ENCODE measurements at regions not wholly inside any gene's neighbourhood (a gene's known extent, or its start where the extent isn't known, plus 50 kb on each side); places are given as distances from the start of the nearest gene placed in this dataset.
A peak's percentile ranks its signal among the peaks of the same experiment; 100 is the strongest.

GRCh38 chr3:30282154-30282696, 324.2 kb upstream of the TGFBR2 start:
- Histone ChIP-seq H3K27me3 (ENCODE audit: control insufficient read depth, insufficient read depth, low read length, poor library complexity, severe bottlenecking) (no peaks in the 10 kb centered on the region), H3K4me1 (ENCODE audit: control insufficient read depth, insufficient read depth, low read length) (no peaks in the 10 kb centered on the region), H3K9me3 (ENCODE audit: control insufficient read depth, low read length) (peaks cover 43% of the 10 kb centered on the region), H3K9ac (ENCODE audit: extremely low read depth, low read length, poor library complexity, severe bottlenecking) (no peak overlapping the region), H3K36me3 (ENCODE audit: control insufficient read depth, insufficient read depth, low read length) (no peaks in the 10 kb centered on the region), H3K27ac (ENCODE audit: low read depth, low read length) (peak overlapping the region; percentile 67), H3K4me3 (ENCODE audit: low read length) (no peak overlapping the region)
- Mint-ChIP-seq H3K9me3 (peaks cover 33% of the 10 kb centered on the region), H3K4me3 (no peak overlapping the region), H3K4me1 (peaks cover 5% of the 10 kb centered on the region), H3K27me3 (ENCODE audit: insufficient read depth) (no peaks in the 10 kb centered on the region), H3K27ac (no peak overlapping the region), H3K36me3 (ENCODE audit: low read depth) (no peaks in the 10 kb centered on the region)
- DNase-seq = peak; percentile 77
- no peak for TF ChIP-seq CTCF (conservative IDR thresholded peaks at IDR 0.05)
- WGBS, 2 experiments (ENCODE audit: insufficient coverage in 1 of 2, insufficient read length in 1 of 2) = 48 to 60% methylated on average over 1 to 3 of the region's 3 CpGs

GRCh38 chr3:30285188-30286006, 321.0 kb upstream of the TGFBR2 start:
- TF ChIP-seq CTCF (conservative IDR thresholded peaks at IDR 0.05) = no peak
- Mint-ChIP-seq H3K36me3 (ENCODE audit: low read depth) (no peaks in the 10 kb centered on the region), H3K4me3 (no peak overlapping the region), H3K27ac (no peak overlapping the region), H3K9me3 (peaks cover 5% of the 10 kb centered on the region), H3K4me1 (peaks cover 17% of the 10 kb centered on the region), H3K27me3 (ENCODE audit: insufficient read depth) (no peaks in the 10 kb centered on the region)
- WGBS, 2 experiments (ENCODE audit: insufficient coverage in 1 of 2, insufficient read length in 1 of 2) = 97 to 98% methylated on average over 3 to 5 of the region's 5 CpGs
- Histone ChIP-seq H3K4me1 (ENCODE audit: control insufficient read depth, insufficient read depth, low read length) (peaks cover 4% of the 10 kb centered on the region), H3K27me3 (ENCODE audit: control insufficient read depth, insufficient read depth, low read length, poor library complexity, severe bottlenecking) (no peaks in the 10 kb centered on the region), H3K27ac (ENCODE audit: low read depth, low read length) (no peak overlapping the region), H3K4me3 (ENCODE audit: low read length) (no peak overlapping the region), H3K36me3 (ENCODE audit: control insufficient read depth, insufficient read depth, low read length) (no peaks in the 10 kb centered on the region), H3K9ac (ENCODE audit: extremely low read depth, low read length, poor library complexity, severe bottlenecking) (no peak overlapping the region), H3K9me3 (ENCODE audit: control insufficient read depth, low read length) (peaks cover 11% of the 10 kb centered on the region)
- DNase-seq = no peak

DNA sequence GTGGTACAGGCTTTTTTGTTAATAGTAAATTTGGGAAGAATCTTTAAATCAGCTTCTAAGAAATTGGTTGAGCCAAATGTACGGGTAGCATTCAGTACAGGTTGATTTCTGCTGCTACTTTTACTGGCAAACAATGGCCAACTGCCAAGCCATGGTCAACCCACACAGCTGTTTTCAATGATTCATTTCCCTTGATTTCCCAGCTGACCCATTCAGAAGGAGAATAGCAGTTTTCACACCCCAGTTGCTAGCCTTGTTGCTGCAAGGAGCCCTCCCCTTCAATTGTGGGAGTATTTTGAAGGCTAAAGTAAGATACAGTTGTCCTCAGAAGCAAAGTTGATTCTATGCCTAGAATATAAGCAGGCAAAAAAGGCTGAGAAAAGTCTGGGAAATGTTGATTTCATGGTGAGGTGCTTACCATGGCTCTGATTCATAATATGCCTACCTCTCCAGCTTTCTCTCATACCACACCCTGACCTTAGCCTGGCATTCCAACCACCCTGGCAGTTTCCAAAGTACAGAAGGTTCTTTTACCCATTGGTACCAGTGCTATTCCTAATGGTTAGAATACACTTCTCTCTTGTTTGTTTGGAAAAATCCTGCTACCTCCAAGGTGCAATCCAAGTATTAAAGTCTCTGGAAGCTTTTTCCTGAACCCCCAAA, 320.3 kb upstream of the TGFBR2 start:
- Mint-ChIP-seq H3K27me3 (ENCODE audit: insufficient read depth) (no peaks in the 10 kb centered on the region), H3K4me3 (no peak overlapping the region), H3K9me3 (no peaks in the 10 kb centered on the region), H3K36me3 (ENCODE audit: low read depth) (no peaks in the 10 kb centered on the region), H3K4me1 (peaks cover 17% of the 10 kb centered on the region), H3K27ac (no peak overlapping the region)
- H3K4me1 ChIP-seq (ENCODE audit: control insufficient read depth, insufficient read depth, low read length) = peaks cover 4% of the 10 kb centered on the region
- H3K36me3 ChIP-seq (ENCODE audit: control insufficient read depth, insufficient read depth, low read length) = no peaks in the 10 kb centered on the region
- TF ChIP-seq CTCF (conservative IDR thresholded peaks at IDR 0.05) = no peak
- H3K4me3 ChIP-seq (ENCODE audit: low read length) = no peak overlapping the region
- H3K27me3 ChIP-seq (ENCODE audit: control insufficient read depth, insufficient read depth, low read length, poor library complexity, severe bottlenecking) = no peaks in the 10 kb centered on the region
- no peak overlapping the region for H3K9ac ChIP-seq (ENCODE audit: extremely low read depth, low read length, poor library complexity, severe bottlenecking)
- H3K9me3 ChIP-seq (ENCODE audit: control insufficient read depth, low read length) = peaks cover 6% of the 10 kb centered on the region
- 55 to 95% methylated on average over 1 of the region's 1 CpG for WGBS, 2 experiments (ENCODE audit: insufficient coverage in 1 of 2, insufficient read length in 1 of 2)
- H3K27ac ChIP-seq (ENCODE audit: low read depth, low read length) = no peak overlapping the region
- no peak for DNase-seq

All from endodermal cell (in vitro differentiated cells).